HG02973 (cell line): ENCODE measurements at regions not wholly inside any gene's neighbourhood (a gene's known extent, or its start where the extent isn't known, plus 50 kb on each side); places are given as distances from the start of the nearest gene placed in this dataset.
"Not testable (repeated sequence)": the region's sequence is repeated elsewhere in the genome, so short reads cannot be mapped to it uniquely, and the experiment has no call there.

ENCODE experiments used
- ATAC-seq: cut with Tn5 transposase; IDR thresholded peaks from one replicate; pipeline ENCODE4 v1.9.1; 2021; ENCODE audit warnings: moderate library complexity; ENCODE audit not compliant: unreplicated experiment

DNA sequence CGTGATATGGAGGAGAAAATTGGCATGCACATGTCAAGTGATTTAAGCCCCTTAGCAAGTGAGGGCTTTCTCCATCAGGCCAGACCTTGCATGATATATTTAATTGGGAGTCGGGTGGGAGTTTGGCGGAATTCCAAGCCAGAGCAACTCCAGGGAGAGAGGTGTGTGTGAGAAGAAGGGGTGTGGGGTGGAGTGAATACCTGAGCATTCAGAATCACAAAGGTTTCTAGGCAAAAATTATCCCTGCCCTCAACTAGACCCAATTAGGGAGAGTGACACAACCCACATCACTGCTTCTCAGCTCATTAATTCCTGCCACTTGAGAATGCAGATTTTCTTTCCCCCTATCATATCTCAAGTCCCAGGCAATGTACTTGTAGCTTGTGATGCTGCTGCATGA, 279.7 kb upstream of the TUT7 start:
- no peak for ATAC-seq

DNA sequence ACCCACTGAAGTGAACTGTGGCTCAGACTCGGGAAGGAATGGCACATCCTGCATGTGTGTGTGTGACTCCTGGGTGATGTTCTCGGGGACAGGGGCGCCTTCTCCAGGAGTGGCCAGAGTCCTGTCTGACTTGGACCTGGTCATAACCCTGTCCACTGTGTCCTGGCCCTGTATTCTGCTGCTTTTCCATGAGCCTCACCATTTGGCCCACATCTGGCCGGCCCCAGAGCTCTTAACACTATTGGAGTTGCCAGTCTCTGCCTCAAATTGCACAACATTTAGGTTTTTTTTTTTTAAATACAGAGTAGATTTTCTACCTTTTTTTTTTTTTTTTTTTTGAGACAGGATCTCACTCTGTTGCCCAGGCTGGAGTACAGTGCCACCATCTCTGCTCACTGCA, 278.3 kb upstream of the TUT7 start:
- ATAC-seq: no peak

DNA sequence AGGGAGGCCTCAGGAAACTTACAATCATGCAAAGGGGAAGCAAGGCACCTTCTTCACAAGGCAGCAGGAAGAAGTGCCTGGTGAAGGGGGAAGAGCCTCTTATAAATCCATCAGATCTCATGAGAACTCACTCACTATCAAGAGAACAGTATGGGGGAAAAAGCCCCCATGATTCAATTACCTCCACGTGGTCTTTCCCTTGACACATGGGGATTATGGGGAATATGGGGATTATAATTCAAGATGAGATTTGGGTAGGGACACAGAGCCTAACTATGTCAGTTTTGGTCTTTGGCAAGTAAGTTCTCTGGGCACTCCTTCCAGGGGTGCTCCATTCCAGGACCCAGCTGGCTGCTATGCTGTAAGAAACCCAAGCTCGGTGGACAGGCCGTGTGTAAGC, 275.3 kb upstream of the TUT7 start:
- ATAC-seq: no peak

DNA sequence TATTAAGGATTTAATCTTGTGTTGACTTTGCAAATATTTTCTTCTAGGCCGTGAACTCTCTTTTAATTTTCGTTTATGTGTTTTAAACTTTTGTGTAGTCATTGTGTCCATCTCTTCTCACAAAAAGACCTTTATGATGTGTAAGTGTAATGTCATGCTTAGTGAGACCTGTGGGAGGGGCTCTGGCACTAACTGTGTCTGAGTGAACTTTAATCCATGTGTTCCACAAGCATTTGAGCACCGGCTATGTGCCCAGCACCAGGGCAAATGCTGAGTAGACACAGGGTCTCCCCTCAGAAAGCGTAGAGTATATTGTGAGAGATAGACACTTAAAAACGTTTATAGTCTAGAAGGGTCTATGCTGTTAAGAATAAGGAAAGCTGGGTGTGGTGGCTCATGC, 272.6 kb upstream of the TUT7 start:
- ATAC-seq: no peak

DNA sequence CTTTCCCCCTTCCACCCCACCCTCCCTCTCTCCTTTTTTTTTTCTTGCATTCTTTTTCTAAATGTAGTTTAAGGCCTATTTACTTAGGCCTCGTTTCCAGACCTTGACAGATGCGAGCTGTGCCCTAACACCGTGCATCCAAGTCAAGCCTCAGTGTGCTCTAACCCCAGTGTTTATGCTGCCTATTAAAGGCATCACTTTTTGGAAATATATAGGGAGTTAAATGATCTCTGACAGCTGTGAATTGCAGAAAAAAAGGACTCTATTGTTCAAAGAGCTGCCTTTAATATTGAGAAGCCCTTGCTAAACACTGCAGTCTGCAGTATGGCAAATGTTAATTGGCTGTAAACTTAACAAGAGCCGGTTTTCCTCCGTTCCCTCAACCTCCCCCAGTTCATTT, 270.4 kb upstream of the TUT7 start:
- no peak for ATAC-seq

DNA sequence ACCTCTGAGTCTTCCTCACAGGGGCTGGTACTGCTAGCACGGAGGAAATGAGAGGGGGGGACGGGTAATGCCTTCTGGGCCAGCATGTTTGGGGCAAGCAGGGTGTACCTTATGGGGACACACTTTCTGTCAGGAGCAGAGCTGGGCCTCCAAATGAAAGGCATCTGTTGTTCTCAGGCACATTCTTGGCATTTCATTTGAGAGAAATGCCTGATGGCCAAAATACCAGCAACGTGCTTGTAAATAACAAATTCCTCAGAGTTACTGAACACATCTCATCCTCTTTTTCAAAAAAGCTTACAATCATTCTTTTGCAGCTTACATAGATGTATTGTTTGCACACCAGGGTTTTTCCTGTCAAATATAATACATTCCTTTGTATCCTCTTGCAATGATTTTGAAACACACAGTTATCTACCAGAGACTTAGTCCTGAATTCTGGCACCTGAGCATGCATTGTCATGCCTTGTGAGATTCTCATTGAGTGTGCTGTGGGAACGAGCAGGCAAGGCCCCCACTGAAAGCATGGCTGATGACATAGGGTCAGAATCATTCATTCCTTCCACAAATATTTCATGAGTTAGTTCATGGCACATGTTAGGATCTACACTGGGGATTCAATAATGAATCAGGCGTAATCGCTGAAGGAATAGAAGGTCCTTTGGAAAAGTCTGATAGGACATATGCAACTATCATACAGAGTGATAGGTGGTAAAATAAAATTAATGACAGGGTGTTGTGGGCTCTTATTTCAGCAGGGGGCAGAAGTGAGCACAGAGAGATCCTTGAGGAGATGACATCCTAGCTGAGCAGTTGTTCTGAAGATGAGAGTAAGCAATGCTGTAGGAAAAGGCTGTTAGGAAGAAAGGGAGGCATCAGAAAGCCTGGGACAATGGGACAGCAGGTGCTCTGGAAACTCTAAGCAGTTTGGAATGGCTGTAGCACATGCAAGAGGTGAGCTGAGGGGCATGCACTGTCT, 260.9 kb upstream of the TUT7 start:
- ATAC-seq: no peak

DNA sequence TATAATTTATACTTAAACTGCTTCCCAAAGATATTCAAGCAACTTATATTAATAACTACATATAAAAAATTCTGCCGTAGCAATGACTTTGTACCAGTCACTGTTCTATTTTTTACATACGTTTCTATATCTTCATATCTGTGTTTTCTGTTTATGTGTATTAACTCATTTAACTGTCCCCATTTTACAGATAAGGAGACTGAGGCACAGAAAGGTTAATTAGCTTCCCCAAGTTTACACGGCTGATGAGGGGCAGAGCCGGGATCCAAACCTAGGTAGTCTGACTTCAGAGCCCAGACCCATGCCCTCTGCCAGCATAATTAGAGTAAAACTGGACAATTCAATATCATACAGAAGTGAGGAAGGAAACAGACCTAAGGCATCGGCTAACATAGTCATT, 259.7 kb upstream of the TUT7 start:
- ATAC-seq: no peak

DNA sequence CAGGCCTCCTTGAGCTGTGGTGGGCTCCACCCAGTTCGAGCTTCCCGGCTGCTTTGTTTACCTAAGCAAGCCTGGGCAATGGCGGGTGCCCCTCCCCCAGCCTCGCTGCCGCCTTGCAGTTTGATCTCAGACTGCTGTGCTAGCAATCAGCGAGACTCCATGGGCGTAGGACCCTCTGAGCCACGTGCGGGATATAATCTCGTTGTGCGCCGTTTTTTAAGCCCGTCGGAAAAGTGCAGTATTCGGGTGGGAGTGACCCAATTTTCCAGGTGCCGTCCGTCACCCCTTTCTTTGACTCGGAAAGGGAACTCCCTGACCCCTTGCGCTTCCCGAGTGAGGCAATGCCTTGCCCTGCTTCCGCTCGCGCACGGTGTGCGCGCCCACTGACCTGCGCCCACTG, 257.3 kb upstream of the TUT7 start:
- not testable (repeated sequence) for ATAC-seq

DNA sequence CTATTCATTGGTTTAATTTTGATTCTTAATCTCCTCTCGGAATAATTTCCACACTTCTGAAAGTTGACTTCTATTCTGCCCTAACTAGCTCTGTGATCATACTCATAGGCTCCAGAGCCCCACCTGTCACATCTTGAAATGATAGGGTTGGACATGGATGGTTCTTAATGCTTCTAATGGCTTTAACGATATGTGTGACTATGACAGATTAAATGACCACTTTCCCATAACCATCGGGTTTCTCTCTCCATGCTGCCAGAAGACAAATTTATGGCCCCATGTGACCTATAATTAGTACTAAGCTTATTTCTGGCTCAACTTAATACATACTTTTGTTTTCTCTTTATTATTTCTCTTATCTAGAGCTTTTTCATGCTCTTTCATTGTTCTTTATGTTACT, 251.1 kb upstream of the TUT7 start:
- ATAC-seq: no peak

DNA sequence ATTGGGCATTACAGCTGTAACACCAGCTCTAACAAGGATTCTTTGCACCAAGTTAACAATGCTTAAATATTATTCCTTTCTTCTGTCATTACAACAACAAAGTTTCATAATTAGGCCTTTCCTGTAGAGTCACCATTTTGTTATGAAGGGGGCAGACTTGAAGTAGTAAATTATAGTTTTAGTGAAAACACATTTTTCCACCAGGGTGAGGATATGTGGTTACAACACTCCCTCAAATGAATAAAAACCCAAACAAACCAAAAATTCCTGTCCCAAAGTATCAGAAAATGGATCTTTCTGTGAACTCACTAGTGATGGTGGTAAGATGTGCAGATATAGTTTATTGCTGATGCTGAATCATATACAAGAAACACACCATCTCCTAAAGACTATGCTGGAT, 250.5 kb upstream of the TUT7 start:
- no peak for ATAC-seq

DNA sequence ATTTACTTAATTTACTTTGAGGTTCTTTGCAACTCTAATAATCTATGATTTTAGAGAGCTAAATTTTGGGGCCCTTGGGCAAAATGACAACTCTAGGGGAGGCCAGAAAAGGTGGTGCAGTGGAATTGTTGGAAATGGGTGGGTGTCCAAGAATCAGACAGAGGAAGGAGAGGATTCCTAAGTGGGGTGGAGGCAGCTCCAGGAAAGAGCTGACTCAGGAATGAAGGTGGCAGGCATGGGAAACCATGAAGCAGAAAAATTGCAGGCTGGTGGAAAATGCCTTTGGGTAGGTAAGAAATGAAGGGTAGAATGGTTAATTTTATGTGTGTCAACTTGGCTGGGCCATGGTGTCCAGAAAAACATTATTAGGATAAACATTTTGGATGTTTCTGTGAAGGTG, 248.5 kb upstream of the TUT7 start:
- ATAC-seq: no peak

DNA sequence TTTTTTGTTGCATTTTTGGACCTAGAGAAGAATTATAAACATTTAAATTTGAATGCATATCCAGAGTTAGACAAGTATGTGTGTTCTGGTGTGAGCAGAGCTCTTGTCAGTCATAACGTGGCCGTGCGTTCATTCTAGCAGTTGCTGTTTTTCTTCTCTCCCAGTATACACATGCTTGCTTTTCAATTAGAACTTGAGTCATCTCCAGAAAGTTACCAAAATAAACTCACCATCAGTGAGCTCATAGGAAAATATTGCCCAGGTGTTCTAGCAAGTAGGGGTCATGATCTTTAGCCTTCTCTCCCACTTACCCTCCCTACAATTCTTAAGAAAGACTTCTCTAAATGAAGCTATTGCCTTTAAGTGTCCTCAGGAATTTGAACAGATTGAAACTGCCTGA, 247.5 kb upstream of the TUT7 start:
- no peak for ATAC-seq

DNA sequence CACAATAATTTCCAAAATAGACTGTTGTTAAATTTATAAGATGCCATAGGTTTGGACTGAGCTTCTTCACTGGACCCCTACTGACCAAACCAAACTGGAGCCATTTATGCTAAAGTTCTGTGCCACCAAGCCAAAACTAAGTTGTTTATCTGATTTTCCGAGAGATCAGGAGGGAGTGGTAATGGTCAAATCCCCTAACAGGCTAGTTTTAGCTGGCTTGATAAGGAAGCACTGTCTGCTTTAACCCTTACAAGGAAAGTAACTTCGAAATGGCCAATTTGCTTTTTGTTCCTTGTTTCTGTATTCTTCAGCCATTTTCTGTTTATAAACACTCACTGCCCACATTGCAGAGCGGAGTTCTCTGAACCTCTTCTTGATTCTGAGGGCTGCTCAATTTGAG, 246.8 kb upstream of the TUT7 start:
- no peak for ATAC-seq

DNA sequence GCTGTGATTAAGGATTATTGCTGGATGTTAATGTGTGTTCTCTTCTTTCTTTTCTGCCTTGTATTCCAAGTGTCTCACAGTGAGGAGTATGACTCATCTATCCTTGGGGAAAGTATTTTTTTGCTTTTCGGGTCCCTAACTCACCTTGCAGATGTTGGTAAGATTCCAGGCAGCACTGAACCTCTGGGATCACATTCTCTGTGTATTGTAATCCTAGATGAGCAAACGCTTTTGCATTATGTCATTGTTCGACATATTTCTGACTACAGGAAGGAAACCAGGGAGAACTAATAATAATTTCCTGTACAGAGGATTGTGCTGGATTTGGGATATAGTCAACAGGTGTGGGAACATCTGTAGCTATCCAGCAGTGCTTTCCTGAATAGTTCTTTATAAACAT, 246.1 kb upstream of the TUT7 start:
- ATAC-seq: no peak

DNA sequence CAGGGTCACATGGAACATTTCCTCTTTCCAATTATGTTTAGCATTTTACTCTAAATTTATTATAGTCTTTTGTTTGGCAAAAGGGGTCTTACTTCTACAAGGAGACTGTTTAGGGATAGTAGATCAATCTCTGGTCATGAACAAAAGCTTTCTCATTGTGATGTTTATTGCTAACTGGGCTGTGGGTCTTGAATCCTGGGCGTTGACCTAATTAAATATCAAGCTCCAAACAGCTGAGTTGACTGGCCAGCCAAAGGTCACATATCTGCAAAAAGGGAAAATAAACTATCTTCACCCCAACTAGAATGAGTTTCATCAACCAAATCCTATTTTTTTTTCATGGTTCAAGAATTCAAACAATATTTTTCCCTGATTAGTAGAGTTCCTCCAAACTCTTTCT, 245.4 kb upstream of the TUT7 start:
- no peak for ATAC-seq

DNA sequence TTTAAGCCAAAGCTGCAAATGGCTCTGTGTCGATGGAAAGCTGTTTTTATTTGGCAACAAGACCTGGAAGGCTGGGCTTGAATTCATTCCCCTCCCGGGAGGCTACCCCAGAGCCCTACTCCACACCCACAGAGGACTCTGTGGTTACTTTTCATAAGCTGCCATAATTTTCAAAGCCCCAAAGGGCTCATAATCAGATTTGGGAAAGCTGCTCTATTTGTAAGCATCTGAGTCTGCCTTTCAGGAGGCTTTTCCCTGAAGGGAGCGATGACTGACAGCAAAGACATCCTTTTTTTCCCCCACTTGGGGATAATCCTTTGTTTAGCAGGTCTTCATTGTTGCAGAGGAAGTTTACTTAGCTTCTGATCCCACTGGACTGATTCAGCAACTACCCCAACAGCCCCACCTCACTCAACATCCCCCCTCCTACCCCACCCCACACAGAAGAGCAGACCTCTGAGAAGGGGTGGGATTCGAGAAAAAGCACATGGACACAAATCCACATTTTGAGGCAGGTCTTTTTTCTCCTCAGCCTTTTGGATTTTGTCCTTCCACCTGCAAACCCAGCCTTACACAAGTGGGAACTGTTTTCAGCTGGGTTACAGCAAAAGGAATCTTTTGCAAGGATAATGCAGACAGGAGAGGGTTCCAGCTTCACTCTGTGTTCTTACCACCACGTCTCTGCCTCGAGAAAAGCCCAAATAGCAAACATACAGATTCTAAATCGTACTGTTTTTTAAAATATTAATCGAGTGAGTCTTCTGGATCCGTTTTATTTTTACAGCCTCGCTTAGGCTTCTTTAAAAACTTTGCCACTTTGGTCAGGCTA, 244.4 kb upstream of the TUT7 start:
- ATAC-seq: no peak

DNA sequence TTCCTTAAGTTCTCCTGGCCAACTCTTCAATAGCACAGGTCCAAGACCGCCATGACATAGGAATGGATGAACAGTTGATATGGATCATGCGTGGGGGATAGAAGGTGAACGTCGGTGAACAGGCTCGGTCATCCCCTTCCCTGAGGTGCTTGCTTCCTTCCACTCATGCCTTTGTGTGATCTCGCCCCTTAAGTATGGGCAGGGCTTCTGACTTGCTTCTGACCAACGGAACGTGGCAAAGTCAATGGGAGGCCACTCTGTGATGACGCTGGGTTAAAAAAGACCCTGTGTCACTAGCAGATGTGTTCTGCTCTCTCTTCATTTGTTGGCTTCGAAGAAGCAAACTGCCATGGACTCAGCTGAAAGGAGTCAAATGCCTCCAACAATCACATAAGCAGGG, 240.5 kb upstream of the TUT7 start:
- ATAC-seq: no peak

DNA sequence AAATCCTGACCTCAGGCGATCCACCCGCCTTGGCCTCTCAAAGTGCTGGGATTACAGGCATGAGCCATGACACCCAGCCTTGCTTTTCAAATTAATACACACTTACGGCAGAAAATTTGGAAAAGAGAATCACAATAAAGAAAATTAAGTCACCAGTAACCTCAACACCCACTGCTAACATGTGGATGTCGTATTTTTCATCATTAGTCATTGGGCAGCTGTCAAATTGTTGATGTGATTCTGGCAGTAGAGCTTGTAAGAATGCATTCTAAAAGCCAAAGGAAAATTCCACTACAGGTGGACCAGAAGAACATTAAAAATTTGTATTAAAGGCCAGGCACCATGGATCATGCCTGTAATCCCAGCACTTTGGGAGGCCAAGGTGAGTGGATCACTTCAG, 237.3 kb upstream of the TUT7 start:
- ATAC-seq: no peak

DNA sequence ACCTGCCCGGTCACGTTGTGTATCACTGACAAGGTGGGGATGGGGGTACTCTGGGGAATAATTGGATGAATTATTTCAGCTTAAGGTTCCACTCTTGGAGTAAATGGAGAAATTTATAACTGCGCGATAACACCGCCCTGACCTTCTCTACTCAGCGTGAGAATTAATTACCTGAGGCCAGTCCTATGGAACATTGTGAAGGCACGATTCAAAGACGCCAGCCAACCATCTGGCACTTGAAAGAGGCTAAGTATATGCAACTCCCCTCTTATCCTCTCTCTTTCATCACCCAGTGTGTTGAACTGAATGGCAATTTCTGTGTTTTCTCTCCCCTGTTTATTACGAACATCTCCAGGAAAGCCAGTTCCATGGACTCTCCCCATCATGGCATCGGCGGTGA, 235.5 kb upstream of the TUT7 start:
- no peak for ATAC-seq

DNA sequence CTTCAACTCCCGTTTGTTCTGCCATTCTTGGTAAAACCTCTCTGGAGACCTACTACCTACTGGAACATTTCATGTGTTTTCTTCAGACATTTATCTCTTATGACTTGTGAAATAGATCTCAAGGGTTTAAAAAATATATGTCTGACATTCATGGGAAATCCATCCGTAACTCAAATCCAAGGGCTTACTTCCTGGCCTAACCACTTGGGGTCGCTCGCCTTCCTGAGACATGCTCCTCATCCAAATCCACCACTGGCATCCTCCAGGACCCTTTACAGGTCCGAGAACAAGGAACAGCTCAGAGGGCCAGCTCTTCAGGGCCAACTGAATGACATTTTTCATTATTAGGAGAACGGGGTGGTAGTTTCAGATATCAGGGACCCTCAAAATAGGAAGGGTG, 235.1 kb upstream of the TUT7 start:
- no peak for ATAC-seq

DNA sequence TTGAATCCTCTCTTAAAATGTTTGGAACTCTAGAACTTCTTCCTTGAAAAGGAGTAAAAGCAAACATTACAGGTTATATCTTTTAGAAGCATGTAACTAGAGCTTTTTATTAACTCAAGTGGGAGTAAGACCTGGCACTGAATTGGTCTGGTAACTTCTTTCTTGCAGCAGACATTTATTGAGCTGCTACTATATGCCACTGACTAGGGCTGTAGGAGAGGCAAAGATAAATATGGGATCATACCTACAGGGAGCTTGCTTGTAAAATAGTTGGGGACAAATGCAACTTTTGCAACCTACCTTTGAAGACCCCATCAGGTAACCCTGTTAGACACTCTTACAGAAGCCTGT, 231.9 kb upstream of the TUT7 start:
- no peak for ATAC-seq

DNA sequence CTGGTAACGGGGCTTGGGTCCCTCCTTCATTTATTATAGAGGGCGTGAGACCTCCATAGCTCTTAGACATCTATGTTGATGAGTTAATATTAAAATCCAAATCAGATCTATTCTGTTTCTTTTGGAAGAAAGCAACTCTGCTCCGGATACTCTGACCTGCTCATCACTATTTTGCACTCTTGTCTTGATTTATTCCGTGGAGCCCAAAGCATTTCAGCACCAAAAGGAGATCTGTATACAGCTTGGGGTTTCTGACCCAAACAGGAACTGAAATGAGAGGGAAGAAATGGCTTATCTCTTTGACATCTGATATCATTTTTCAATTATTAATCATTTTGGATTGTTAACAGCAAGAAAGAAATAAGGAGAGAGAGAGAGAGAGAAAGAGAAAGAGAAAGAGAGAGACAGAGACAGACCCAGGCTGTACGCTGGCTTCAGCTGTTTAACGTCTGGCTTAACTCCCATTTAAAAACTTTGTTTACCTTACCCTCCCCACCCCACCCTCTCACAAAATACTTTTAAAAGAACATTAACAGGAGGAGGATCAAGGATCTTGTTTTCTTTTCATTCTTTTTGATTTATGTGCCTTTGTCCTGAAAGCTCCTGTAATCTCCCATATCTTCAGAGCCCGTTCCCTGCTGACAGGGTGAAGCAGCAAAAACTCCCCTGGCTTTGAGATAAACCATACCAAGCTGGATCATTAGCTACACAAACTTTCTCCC, 231.4 kb upstream of the TUT7 start:
- no peak for ATAC-seq
